ENCODE measurements at regions not wholly inside any gene's neighbourhood (a gene's known extent, or its start where the extent isn't known, plus 50 kb on each side); places are given as distances from the start of the nearest gene placed in this dataset.

GRCh38 chr13:50277906-50278305 lies 262.7 kb downstream of the KCNRG start:
- no peak overlapping the region for H3K4me2 ChIP-seq (ENCODE audit: low read depth, low read length)
- H4K20me1 ChIP-seq (ENCODE audit: insufficient read depth, low read length) = no peaks in the 10 kb centered on the region
- H3K4me1 ChIP-seq (ENCODE audit: control insufficient read depth, insufficient read depth, low read length) = no peaks in the 10 kb centered on the region
- H3K9me3 ChIP-seq (ENCODE audit: control insufficient read depth, insufficient read depth, low read length) = peaks cover 5% of the 10 kb centered on the region
- WGBS, 2 experiments (ENCODE audit: extremely low coverage in 2 of 2, insufficient read length in 1 of 2) = 70% methylated on average over 2 of the region's 7 CpGs; no CpG with 5 or more reads in 1 of the 2 experiments
- no peak overlapping the region for H2AFZ ChIP-seq (replicated peaks; ENCODE audit: low read length, poor library complexity)
- no peak overlapping the region for H3K4me3 ChIP-seq (ENCODE audit: insufficient read depth, low read depth, low read length)
- intact Hi-C loops (cut with micrococcal nuclease) = no loop called here
- no peak overlapping the region for H2BK15ac ChIP-seq (ENCODE audit: low read depth, low read length)
- H2BK120ac ChIP-seq (ENCODE audit: low read depth, low read length) = no peak overlapping the region
- H3K9ac ChIP-seq (ENCODE audit: low read depth, low read length) = no peak overlapping the region
- no peak for ATAC-seq (ENCODE audit: low read depth)
- H3K23ac ChIP-seq (ENCODE audit: low read depth, low read length) = no peak overlapping the region
- DNase-seq = no peak
- ChIA-PET POLR2A (ENCODE audit: unreplicated experiment) (no interaction called here), CTCF (no interaction called here)
- no peak overlapping the region for H3K56ac ChIP-seq (ENCODE audit: extremely low read depth, insufficient read depth, low read length)
- no peak overlapping the region for H4K91ac ChIP-seq (ENCODE audit: insufficient read depth, low read depth, low read length)
- TF ChIP-seq MAZ (IDR thresholded peaks at IDR 0.05; ENCODE audit: borderline replicate concordance, low read depth, low read length) (no peak), CEBPB (IDR thresholded peaks at IDR 0.05; ENCODE audit: low read depth, low read length) (no peak), RFX5 (IDR thresholded peaks at IDR 0.05; ENCODE audit: low read depth, low read length) (no peak), MAFK (IDR thresholded peaks at IDR 0.05; ENCODE audit: low read depth, low read length) (no peak), POLR2A (IDR thresholded peaks at IDR 0.05; ENCODE audit: low read depth, low read length) (no peak), MXI1 (IDR thresholded peaks at IDR 0.05; ENCODE audit: borderline replicate concordance, low read depth, low read length) (no peak)
- TF ChIP-seq, protein P1, sequence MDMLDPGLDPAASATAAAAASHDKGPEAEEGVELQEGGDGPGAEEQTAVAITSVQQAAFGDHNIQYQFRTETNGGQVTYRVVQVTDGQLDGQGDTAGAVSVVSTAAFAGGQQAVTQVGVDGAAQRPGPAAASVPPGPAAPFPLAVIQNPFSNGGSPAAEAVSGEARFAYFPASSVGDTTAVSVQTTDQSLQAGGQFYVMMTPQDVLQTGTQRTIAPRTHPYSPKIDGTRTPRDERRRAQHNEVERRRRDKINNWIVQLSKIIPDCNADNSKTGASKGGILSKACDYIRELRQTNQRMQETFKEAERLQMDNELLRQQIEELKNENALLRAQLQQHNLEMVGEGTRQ (IDR thresholded peaks at IDR 0.05; ENCODE audit: low read depth, low read length) = no peak
- no TSS peak for BruUV-seq (replicated peaks)
- H3K9me1 ChIP-seq (ENCODE audit: insufficient read depth, low read length) = no peaks in the 10 kb centered on the region
- no peak overlapping the region for H3K4ac ChIP-seq (ENCODE audit: low read depth, low read length)
- no peak overlapping the region for H3K14ac ChIP-seq (replicated peaks; ENCODE audit: low read depth, low read length)
- dilution Hi-C loops (cut with HindIII; ENCODE audit: low sequenced_read_pairs, unreplicated experiment) = no loop called here
- H3K79me1 ChIP-seq (ENCODE audit: low read depth in 1 of 2, low read length in 2 of 2) = no peaks in the 10 kb centered on the region
- H2AK5ac ChIP-seq (ENCODE audit: low read depth, low read length) = no peak overlapping the region
- in situ Hi-C loops (cut with MboI; ENCODE audit: low sequenced_read_pairs) = no loop called here
- H2AK9ac ChIP-seq (replicated peaks; ENCODE audit: low read depth, low read length, poor library complexity) = no peak overlapping the region
- H3K18ac ChIP-seq (ENCODE audit: low read depth, low read length) = no peak overlapping the region
- H2BK5ac ChIP-seq (ENCODE audit: low read depth, low read length, poor library complexity, severe bottlenecking) = no peak overlapping the region
- no peak overlapping the region for H4K5ac ChIP-seq (ENCODE audit: low read depth, low read length)
- H2BK20ac ChIP-seq (ENCODE audit: low read depth, low read length) = no peak overlapping the region
- no peak overlapping the region for H4K8ac ChIP-seq (ENCODE audit: low read depth in 2 of 2, low read length in 2 of 2)
- H3K27me3 ChIP-seq (ENCODE audit: control insufficient read depth, insufficient read depth, low read length) = peaks cover 4% of the 10 kb centered on the region
- H3K27ac ChIP-seq (ENCODE audit: insufficient read depth, low read length) = no peak overlapping the region
- no peaks in the 10 kb centered on the region for H3K36me3 ChIP-seq (ENCODE audit: control insufficient read depth, insufficient read depth, low read length)
